GM19025 (cell line): ENCODE measurements at regions not wholly inside any gene's neighbourhood (a gene's known extent, or its start where the extent isn't known, plus 50 kb on each side); places are given as distances from the start of the nearest gene placed in this dataset.
A peak's percentile ranks its signal among the peaks of the same experiment; 100 is the strongest.

Source experiments
- ATAC-seq: cut with Tn5 transposase; IDR thresholded peaks from one replicate; pipeline ENCODE4 v1.9.1; 2021; ENCODE audit warnings: mild to moderate bottlenecking, low read depth, moderate library complexity; ENCODE audit not compliant: unreplicated experiment

GRCh38 chrY:12981074-12981473 is 76.4 kb downstream of the DDX3Y start:
- no peak for ATAC-seq

- ATAC-seq, result no peak
Measured at GRCh38 chrY:12982249-12982829, 77.7 kb downstream of the DDX3Y start.

- no peak for ATAC-seq
Measured at GRCh38 chrY:12984637-12985344, 80.1 kb downstream of the DDX3Y start.

- no peak for ATAC-seq
Measured at GRCh38 chrY:13017493-13017892, 112.8 kb downstream of the DDX3Y start.

- ATAC-seq, result no peak
Measured at GRCh38 chrY:13019486-13019885, 114.8 kb downstream of the DDX3Y start.

- no peak for ATAC-seq
Measured at GRCh38 chrY:13020839-13021238, 116.2 kb downstream of the DDX3Y start.

- ATAC-seq, result no peak
Measured at GRCh38 chrY:13023607-13024006, 118.9 kb downstream of the DDX3Y start.

- no peak for ATAC-seq
Measured at GRCh38 chrY:13024447-13024846, 119.8 kb downstream of the DDX3Y start.

- ATAC-seq, result no peak
Measured at GRCh38 chrY:13026906-13027305, 122.2 kb downstream of the DDX3Y start.

- ATAC-seq, result no peak
Measured at GRCh38 chrY:13040232-13040631, 135.6 kb downstream of the DDX3Y start.

GRCh38 chrY:13053501-13053900 is 148.8 kb downstream of the DDX3Y start:
- ATAC-seq, result no peak

GRCh38 chrY:13066372-13066771 is 161.7 kb downstream of the DDX3Y start:
- no peak for ATAC-seq

GRCh38 chrY:13068696-13069095 is 164.0 kb downstream of the DDX3Y start:
- ATAC-seq, result no peak

- no peak for ATAC-seq
Measured at GRCh38 chrY:13069111-13069510, 164.4 kb downstream of the DDX3Y start.

GRCh38 chrY:13082748-13083147 is 178.1 kb downstream of the DDX3Y start:
- no peak for ATAC-seq

- ATAC-seq, result no peak
Measured at GRCh38 chrY:13091575-13091974, 186.9 kb downstream of the DDX3Y start.

GRCh38 chrY:13092986-13093385 is 188.3 kb downstream of the DDX3Y start:
- no peak for ATAC-seq

GRCh38 chrY:13093461-13093860 is 188.8 kb downstream of the DDX3Y start:
- ATAC-seq, result no peak

- ATAC-seq, result no peak
Measured at GRCh38 chrY:13094411-13094810, 189.7 kb downstream of the DDX3Y start.

- no peak for ATAC-seq
Measured at GRCh38 chrY:13094904-13095600, 190.4 kb downstream of the DDX3Y start.

- peak; percentile 89 for ATAC-seq
Measured at GRCh38 chrY:13126881-13127456, 222.3 kb downstream of the DDX3Y start.
